ENCODE measurements at regions not wholly inside any gene's neighbourhood (a gene's known extent, or its start where the extent isn't known, plus 50 kb on each side); places are given as distances from the start of the nearest gene placed in this dataset.
"Not testable (repeated sequence)": the region's sequence is repeated elsewhere in the genome, so short reads cannot be mapped to it uniquely, and the experiment has no call there.

DNA sequence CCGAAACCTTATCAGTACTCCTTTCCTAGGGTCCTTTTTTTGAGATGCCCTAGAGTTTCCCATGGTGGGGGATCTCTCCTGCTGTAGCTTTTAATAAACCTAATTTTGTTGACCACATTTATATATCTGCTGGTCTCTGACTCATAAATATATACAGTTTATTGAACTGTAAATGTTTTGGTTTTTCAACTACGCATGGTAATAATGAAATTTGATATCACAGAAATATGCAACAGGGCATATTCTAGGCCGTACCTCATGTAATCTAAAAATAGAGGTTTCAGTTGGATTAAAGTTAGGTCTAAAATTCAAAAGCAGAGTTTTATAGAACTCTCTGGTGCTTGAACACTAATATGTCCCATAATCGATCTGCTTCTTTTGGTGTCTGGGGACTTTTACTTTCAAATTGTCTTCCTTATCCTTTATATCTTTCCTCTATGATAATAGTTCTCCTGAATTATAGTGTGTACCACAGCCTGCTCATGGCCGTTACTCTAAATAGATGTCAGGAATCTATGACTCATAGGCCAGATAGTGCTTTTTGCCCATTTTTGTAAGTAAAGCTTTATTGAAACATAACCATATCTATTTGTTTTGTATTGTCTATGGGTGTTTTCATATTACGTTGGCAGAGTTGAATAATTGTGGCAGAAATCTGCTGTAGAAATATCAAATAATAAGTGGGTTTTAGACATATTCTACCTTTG is 324.8 kb upstream of the PCDH9 start:
- Histone ChIP-seq H3K4me1 (no peaks in the 10 kb centered on the region), H3K9ac (no peak overlapping the region), H3K4me2 (no peak overlapping the region), H3K36me3 (no peaks in the 10 kb centered on the region), H3K27me3 (no peaks in the 10 kb centered on the region), H4K20me1 (no peaks in the 10 kb centered on the region), H3K27ac (no peak overlapping the region), H3K9me3 (no peaks in the 10 kb centered on the region), H3K4me3 (no peak overlapping the region)
- TF ChIP-seq Cebpa-rat (IDR thresholded peaks at IDR 0.05): no peak

DNA sequence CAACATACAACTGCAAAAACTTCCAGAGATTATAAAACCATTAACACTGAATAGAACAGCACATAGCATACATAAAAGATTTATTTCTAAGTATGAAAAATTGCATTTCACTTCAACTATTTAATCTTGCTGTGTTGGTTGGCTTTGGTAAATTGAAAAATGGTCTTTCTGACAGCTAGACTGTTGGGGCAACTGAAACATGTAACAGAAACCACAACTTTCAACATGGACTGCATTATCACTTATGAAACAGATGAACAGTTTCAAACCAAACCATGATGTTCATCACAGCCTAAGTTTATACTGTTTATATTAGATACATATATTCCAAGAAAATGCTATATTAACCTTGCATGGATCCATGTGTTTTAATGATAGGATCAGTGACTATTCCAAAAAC is 324.1 kb upstream of the PCDH9 start:
- no peaks in the 10 kb centered on the region for H3K4me1 ChIP-seq
- TF ChIP-seq Cebpa-rat (IDR thresholded peaks at IDR 0.05): no peak
- no peaks in the 10 kb centered on the region for H4K20me1 ChIP-seq
- H3K9me3 ChIP-seq: no peaks in the 10 kb centered on the region
- H3K36me3 ChIP-seq: no peaks in the 10 kb centered on the region
- H3K27ac ChIP-seq: no peak overlapping the region
- H3K4me2 ChIP-seq: no peak overlapping the region
- no peak overlapping the region for H3K9ac ChIP-seq
- H3K4me3 ChIP-seq: no peak overlapping the region
- H3K27me3 ChIP-seq: no peaks in the 10 kb centered on the region

DNA sequence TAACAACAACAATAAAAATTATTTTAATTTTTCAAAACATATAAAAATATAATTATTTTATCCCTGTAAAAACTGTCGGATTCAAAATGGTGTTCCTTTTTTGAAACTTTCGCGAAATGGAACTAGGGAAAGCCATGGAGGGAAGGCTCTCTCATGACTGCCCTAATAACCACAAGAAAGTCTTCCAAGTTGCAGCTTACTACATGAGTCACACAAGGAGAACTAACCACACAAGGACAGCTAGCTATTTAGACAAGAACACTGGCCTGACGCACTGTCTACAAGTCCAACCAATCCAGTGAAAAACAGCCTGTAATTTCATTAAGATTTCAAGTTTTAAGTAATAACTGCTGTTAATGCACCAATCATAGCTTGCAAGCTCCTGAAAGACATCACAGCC is 319.2 kb upstream of the PCDH9 start:
- Histone ChIP-seq H3K4me3 (no peak overlapping the region), H3K27ac (no peak overlapping the region), H3K27me3 (no peaks in the 10 kb centered on the region), H4K20me1 (no peaks in the 10 kb centered on the region), H3K9ac (no peak overlapping the region), H3K4me1 (peaks cover 9% of the 10 kb centered on the region), H3K4me2 (no peak overlapping the region), H3K36me3 (no peaks in the 10 kb centered on the region), H3K9me3 (no peaks in the 10 kb centered on the region)
- no peak for TF ChIP-seq Cebpa-rat (IDR thresholded peaks at IDR 0.05)

DNA sequence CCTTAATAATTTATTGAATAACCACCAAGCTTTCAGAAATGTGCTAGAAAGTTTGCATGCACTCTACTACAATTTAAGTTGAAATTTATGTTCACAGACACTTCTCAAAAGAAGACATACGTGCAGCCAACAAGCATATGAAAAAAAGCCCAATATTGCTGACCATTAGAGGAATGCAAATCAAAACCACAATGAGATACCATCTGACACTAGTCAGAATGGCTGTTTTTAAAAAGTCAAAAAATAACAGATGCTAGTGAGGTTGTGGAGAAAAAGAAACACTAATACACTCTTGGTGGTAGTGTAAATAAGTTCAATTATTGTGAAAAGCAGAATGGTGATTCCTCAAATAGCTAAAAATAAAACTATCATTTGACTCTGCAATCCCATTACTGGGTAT is 308.8 kb upstream of the PCDH9 start:
- H3K9me3 ChIP-seq: no peaks in the 10 kb centered on the region
- no peak overlapping the region for H3K4me2 ChIP-seq
- H3K27me3 ChIP-seq: no peaks in the 10 kb centered on the region
- H3K27ac ChIP-seq: no peak overlapping the region
- no peaks in the 10 kb centered on the region for H3K4me1 ChIP-seq
- no peaks in the 10 kb centered on the region for H3K36me3 ChIP-seq
- H4K20me1 ChIP-seq: no peaks in the 10 kb centered on the region
- H3K4me3 ChIP-seq: no peak overlapping the region
- H3K9ac ChIP-seq: no peak overlapping the region
- TF ChIP-seq Cebpa-rat (IDR thresholded peaks at IDR 0.05): no peak

DNA sequence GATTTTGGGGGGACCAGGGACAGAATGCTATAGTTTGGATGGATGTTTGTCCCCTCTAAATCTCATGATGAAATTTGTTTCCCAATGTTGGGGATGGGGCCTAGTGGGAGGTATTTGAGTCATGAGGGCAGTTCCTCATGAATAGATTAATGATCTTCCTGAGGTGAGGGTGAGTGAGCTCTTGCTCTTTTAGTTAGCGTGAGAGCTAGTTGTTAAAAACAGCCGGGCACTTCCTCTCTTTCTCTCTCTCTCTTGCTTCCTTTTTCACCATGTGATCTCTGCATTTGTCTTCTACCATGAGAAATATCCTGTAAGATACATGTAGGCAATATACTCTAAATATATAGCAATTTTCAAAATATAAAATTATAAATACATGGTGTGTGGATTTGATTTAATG is 290.8 kb upstream of the PCDH9 start:
- no peaks in the 10 kb centered on the region for H3K9me3 ChIP-seq
- H3K4me1 ChIP-seq: no peaks in the 10 kb centered on the region
- no peaks in the 10 kb centered on the region for H3K27me3 ChIP-seq
- no peak overlapping the region for H3K27ac ChIP-seq
- no peak for TF ChIP-seq Cebpa-rat (IDR thresholded peaks at IDR 0.05)
- no peaks in the 10 kb centered on the region for H3K36me3 ChIP-seq
- no peak overlapping the region for H3K4me3 ChIP-seq
- no peak overlapping the region for H3K9ac ChIP-seq
- H3K4me2 ChIP-seq: no peak overlapping the region
- H4K20me1 ChIP-seq: no peaks in the 10 kb centered on the region

DNA sequence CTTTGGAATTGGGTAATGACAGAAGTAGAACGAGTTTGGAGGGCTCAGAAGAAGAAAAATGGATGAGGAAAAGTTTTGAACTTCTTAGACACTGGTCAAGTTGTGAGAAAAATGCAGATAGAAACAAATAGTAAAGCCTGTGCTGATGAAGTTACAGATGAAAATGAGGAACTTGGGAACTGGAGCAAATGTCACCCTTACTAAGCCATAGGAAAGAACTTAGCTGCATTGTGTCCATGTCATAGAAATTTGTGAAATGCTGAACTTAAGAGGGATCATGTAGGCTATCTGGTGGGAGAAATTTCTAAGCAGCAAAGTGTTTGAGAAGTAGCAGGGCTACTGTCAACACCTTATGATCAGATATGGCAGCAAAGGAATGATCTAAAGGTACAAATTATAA is 289.2 kb upstream of the PCDH9 start:
- no peaks in the 10 kb centered on the region for H3K36me3 ChIP-seq
- no peak overlapping the region for H3K4me2 ChIP-seq
- H3K4me3 ChIP-seq: no peak overlapping the region
- no peaks in the 10 kb centered on the region for H4K20me1 ChIP-seq
- TF ChIP-seq Cebpa-rat (IDR thresholded peaks at IDR 0.05): no peak
- H3K27me3 ChIP-seq: no peaks in the 10 kb centered on the region
- H3K27ac ChIP-seq: no peak overlapping the region
- H3K9me3 ChIP-seq: no peaks in the 10 kb centered on the region
- H3K9ac ChIP-seq: no peak overlapping the region
- H3K4me1 ChIP-seq: no peaks in the 10 kb centered on the region

DNA sequence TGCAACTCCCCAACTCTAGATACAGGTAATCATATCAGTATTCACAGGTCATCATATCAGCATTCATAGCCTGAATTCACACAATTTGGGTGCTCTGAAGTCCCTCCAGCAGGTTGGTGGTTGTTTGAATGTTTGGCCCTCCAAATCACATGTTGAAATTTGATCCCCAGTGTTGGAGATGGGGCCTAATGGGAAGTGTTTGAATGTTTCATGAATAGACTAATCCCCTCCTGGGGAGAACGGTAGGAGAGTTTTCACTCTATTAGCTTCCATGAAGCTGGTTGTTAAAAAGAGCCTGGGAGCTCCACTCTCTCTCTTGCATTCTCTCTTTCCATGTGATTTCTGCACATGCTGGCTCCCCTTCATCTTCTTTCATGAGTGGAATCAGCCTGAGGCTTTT is 288.6 kb upstream of the PCDH9 start:
- Histone ChIP-seq H4K20me1 (no peaks in the 10 kb centered on the region), H3K9ac (no peak overlapping the region), H3K27me3 (no peaks in the 10 kb centered on the region), H3K36me3 (no peaks in the 10 kb centered on the region), H3K4me1 (no peaks in the 10 kb centered on the region), H3K27ac (no peak overlapping the region), H3K4me3 (no peak overlapping the region), H3K9me3 (no peaks in the 10 kb centered on the region), H3K4me2 (no peak overlapping the region)
- TF ChIP-seq Cebpa-rat (IDR thresholded peaks at IDR 0.05): no peak

DNA sequence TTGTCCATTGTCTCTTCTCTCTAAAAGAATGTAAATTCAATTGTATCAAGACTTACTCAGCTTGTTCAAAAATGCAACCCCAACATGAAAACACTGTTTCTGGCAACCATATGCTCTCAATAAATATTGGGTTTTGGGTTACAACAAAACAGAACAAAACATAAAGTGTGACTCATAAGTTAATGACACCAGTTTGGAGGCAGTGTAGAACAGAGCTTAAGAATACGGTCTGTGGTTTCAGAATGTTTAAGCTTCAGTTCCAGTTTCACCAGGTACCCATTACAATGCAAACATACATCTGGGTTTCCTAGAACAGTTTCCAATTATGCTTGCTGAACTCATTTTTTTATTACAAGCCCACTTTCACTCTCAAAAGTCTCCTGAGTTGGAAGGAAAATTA is 285.8 kb upstream of the PCDH9 start:
- no peak overlapping the region for H3K4me3 ChIP-seq
- H4K20me1 ChIP-seq: no peaks in the 10 kb centered on the region
- no peak overlapping the region for H3K4me2 ChIP-seq
- H3K27ac ChIP-seq: no peak overlapping the region
- no peaks in the 10 kb centered on the region for H3K36me3 ChIP-seq
- no peaks in the 10 kb centered on the region for H3K27me3 ChIP-seq
- H3K9ac ChIP-seq: no peak overlapping the region
- H3K9me3 ChIP-seq: no peaks in the 10 kb centered on the region
- TF ChIP-seq Cebpa-rat (IDR thresholded peaks at IDR 0.05): no peak
- no peaks in the 10 kb centered on the region for H3K4me1 ChIP-seq

DNA sequence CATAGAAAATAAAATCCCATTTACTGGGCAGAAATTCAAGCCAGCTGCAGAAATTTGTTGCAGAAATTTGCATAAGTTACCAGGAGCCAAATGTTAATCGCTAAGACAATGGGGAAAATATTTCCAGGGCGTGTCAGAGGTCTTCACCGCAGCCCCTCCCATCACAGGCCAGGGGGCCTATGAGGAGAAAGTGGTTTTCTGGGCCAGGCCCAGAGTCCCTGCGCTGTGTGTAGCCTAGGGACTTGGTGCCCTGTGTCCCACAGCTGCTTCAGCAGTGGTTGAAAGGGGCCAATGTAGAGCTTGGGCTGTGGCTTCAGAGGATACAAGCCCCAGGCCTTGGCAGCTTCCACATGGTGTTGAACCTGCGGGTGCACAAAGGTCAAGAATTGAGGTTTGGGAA is 278.9 kb upstream of the PCDH9 start:
- Histone ChIP-seq H3K36me3 (no peaks in the 10 kb centered on the region), H3K9ac (no peak overlapping the region), H3K4me1 (no peaks in the 10 kb centered on the region), H3K4me3 (no peak overlapping the region), H3K27ac (no peak overlapping the region), H3K9me3 (no peaks in the 10 kb centered on the region), H3K4me2 (no peak overlapping the region), H4K20me1 (no peaks in the 10 kb centered on the region), H3K27me3 (no peaks in the 10 kb centered on the region)
- no peak for TF ChIP-seq Cebpa-rat (IDR thresholded peaks at IDR 0.05)

DNA sequence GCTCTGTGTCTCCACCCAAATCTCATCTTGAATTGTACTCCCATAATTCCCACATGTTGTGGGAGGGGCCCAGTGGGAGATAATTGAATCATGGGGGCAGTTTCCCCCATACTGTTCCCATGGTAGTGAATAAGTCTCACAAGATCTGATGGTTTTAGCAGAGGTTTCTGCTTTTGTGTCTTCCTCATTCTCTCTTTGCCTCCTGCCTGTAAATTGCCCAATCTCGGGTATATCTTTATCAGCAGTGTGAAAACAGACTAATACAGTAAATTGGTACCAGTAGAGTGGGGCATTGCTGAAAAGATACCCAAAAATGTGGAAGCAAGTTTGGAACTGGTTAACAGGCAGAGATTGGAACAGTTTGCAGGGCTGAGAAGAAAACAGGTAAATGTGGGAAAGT is 278.1 kb upstream of the PCDH9 start:
- not testable (repeated sequence) for H3K9me3 ChIP-seq, H4K20me1 ChIP-seq, H3K4me1 ChIP-seq, H3K4me2 ChIP-seq, H3K9ac ChIP-seq, H3K27ac ChIP-seq, H3K36me3 ChIP-seq, H3K27me3 ChIP-seq, H3K4me3 ChIP-seq

DNA sequence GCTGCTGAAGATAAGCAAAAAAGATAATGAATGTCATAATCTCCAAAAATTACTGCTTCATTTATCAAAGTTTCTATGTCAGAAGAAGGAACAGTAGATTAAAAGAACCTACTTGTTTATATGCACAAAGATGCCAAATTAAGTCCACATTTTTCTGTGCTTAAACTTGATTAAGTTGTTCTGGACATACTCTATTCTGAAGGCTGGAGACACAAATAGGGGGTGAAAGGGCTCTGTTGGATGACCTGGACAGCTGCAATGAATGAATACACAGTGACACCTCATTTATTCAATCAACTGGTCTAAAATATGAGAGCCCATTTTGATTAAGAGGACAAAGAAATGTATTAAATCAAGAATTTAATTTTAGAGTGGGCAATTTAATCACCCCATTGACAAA is 276.3 kb upstream of the PCDH9 start:
- no peaks in the 10 kb centered on the region for H3K4me1 ChIP-seq
- no peak overlapping the region for H3K4me2 ChIP-seq
- no peaks in the 10 kb centered on the region for H3K27me3 ChIP-seq
- H3K9me3 ChIP-seq: no peaks in the 10 kb centered on the region
- no peak for TF ChIP-seq Cebpa-rat (IDR thresholded peaks at IDR 0.05)
- H3K4me3 ChIP-seq: no peak overlapping the region
- no peaks in the 10 kb centered on the region for H4K20me1 ChIP-seq
- no peaks in the 10 kb centered on the region for H3K36me3 ChIP-seq
- H3K9ac ChIP-seq: no peak overlapping the region
- no peak overlapping the region for H3K27ac ChIP-seq
